DOHH2 (cell line): ENCODE measurements at regions not wholly inside any gene's neighbourhood (a gene's known extent, or its start where the extent isn't known, plus 50 kb on each side); places are given as distances from the start of the nearest gene placed in this dataset.

Experiments used
- EZH2phosphoT487 ChIP-seq: fragments of 200-600 bp; sonication (generic); IDR thresholded peaks from 2 replicates; pipeline ENCODE4 v1.6.1; 2017; ENCODE audit warnings: borderline replicate concordance, mild to moderate bottlenecking, antibody characterized with exemption, low read length, moderate library complexity, mixed read lengths
- TF ChIP-seq, protein P1 (sequence below): fragments of 200-600 bp; sonication (generic); IDR thresholded peaks from one replicate; pipeline ENCODE4 v1.5.1; 2014; ENCODE audit warnings: antibody characterized with exemption, mild to moderate bottlenecking, low read depth, low read length; ENCODE audit not compliant: poor library complexity, severe bottlenecking

DNA sequence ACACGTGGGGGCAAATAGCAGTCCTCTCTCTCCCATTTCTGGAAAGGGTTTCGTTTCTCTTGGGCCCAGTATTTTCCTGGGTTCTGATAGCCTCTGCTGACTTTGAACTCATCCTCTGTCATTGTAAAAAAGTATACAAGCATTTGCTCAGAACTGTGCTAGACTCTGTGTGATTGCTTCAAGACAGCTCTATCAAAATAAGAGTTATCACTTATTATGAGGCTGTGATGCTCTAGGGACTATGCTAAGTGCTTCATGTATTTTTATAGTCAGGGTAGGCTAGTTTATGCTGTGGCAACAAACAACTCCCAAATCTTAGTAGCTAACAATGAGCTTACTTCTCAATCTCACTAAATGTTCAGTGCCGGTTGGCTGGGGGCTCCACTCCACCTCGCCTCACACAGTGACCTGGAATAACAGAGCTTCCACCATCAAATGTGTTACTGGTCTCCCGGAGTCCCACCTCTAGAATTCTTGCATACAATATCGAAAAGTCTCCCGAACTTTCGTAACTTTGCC, 110.8 kb upstream of the CDC42EP3 start:
- TF ChIP-seq, protein P1, sequence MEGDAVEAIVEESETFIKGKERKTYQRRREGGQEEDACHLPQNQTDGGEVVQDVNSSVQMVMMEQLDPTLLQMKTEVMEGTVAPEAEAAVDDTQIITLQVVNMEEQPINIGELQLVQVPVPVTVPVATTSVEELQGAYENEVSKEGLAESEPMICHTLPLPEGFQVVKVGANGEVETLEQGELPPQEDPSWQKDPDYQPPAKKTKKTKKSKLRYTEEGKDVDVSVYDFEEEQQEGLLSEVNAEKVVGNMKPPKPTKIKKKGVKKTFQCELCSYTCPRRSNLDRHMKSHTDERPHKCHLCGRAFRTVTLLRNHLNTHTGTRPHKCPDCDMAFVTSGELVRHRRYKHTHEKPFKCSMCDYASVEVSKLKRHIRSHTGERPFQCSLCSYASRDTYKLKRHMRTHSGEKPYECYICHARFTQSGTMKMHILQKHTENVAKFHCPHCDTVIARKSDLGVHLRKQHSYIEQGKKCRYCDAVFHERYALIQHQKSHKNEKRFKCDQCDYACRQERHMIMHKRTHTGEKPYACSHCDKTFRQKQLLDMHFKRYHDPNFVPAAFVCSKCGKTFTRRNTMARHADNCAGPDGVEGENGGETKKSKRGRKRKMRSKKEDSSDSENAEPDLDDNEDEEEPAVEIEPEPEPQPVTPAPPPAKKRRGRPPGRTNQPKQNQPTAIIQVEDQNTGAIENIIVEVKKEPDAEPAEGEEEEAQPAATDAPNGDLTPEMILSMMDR: no peak
- no peak for TF ChIP-seq EZH2phosphoT487
